ENCODE measurements at regions not wholly inside any gene's neighbourhood (a gene's known extent, or its start where the extent isn't known, plus 50 kb on each side); places are given as distances from the start of the nearest gene placed in this dataset.

GRCh38 chr17:51512220-51512907 lies 252.0 kb downstream of the UTP18 start:
- TF ChIP-seq POLR2A (IDR thresholded peaks at IDR 0.05) = no peak
- no peak for TF ChIP-seq EP300 (IDR thresholded peaks at IDR 0.05)
- TF ChIP-seq, protein P1, sequence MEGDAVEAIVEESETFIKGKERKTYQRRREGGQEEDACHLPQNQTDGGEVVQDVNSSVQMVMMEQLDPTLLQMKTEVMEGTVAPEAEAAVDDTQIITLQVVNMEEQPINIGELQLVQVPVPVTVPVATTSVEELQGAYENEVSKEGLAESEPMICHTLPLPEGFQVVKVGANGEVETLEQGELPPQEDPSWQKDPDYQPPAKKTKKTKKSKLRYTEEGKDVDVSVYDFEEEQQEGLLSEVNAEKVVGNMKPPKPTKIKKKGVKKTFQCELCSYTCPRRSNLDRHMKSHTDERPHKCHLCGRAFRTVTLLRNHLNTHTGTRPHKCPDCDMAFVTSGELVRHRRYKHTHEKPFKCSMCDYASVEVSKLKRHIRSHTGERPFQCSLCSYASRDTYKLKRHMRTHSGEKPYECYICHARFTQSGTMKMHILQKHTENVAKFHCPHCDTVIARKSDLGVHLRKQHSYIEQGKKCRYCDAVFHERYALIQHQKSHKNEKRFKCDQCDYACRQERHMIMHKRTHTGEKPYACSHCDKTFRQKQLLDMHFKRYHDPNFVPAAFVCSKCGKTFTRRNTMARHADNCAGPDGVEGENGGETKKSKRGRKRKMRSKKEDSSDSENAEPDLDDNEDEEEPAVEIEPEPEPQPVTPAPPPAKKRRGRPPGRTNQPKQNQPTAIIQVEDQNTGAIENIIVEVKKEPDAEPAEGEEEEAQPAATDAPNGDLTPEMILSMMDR (IDR thresholded peaks at IDR 0.05) = no peak
